ENCODE measurements at regions not wholly inside any gene's neighbourhood (a gene's known extent, or its start where the extent isn't known, plus 50 kb on each side); places are given as distances from the start of the nearest gene placed in this dataset.

GRCh38 chr1:199161766-199162303 is 523.0 kb downstream of the PTPRC start:
- Histone ChIP-seq H3K27me3 (ENCODE audit: low read depth, low read length) (no peaks in the 10 kb centered on the region), H4K20me1 (ENCODE audit: insufficient read depth, low read length) (no peaks in the 10 kb centered on the region), H3K9ac (ENCODE audit: low read length) (no peak overlapping the region), H3K27ac (ENCODE audit: low read length) (no peak overlapping the region), H3K4me2 (ENCODE audit: low read length) (peak overlapping the region; percentile 10; the same call in 1 of the 2 replicates), H3K79me2 (ENCODE audit: low read length) (no peaks in the 10 kb centered on the region), H2AFZ (ENCODE audit: low read depth, low read length) (peak overlapping the region; percentile 7; the same call in 1 of the 2 replicates), H3K9me3 (ENCODE audit: insufficient read depth, low read length) (no peaks in the 10 kb centered on the region), H3K4me3 (ENCODE audit: low read length) (no peak overlapping the region), H3K4me1 (ENCODE audit: low read length) (peaks cover 18% of the 10 kb centered on the region), H3K36me3 (replicated peaks; ENCODE audit: low read depth, low read length) (no peaks in the 10 kb centered on the region)
- TF ChIP-seq EZH2phosphoT487 (IDR thresholded peaks at IDR 0.05; ENCODE audit: low read depth) (no peak), CTCF (IDR thresholded peaks at IDR 0.05; ENCODE audit: low read depth, low read length) (no peak)

GRCh38 chr1:199163267-199163666 is 524.4 kb downstream of the PTPRC start:
- no peak overlapping the region for H3K27ac ChIP-seq (ENCODE audit: low read length)

GRCh38 chr1:199163670-199164069 is 524.8 kb downstream of the PTPRC start:
- H3K9me3 ChIP-seq (ENCODE audit: insufficient read depth, low read length), result no peaks in the 10 kb centered on the region
- no peak for TF ChIP-seq EZH2phosphoT487 (IDR thresholded peaks at IDR 0.05; ENCODE audit: low read depth)
- no peak for TF ChIP-seq CTCF (IDR thresholded peaks at IDR 0.05; ENCODE audit: low read depth, low read length)
- no peak overlapping the region for H3K9ac ChIP-seq (ENCODE audit: low read length)
- no peaks in the 10 kb centered on the region for H3K36me3 ChIP-seq (replicated peaks; ENCODE audit: low read depth, low read length)
- no peak overlapping the region for H3K4me3 ChIP-seq (ENCODE audit: low read length)
- no peaks in the 10 kb centered on the region for H4K20me1 ChIP-seq (ENCODE audit: insufficient read depth, low read length)
- H2AFZ ChIP-seq (ENCODE audit: low read depth, low read length), result no peak overlapping the region
- H3K4me1 ChIP-seq (ENCODE audit: low read length), result peaks cover 22% of the 10 kb centered on the region
- H3K79me2 ChIP-seq (ENCODE audit: low read length), result no peaks in the 10 kb centered on the region
- H3K27ac ChIP-seq (ENCODE audit: low read length), result no peak overlapping the region
- H3K27me3 ChIP-seq (ENCODE audit: low read depth, low read length), result no peaks in the 10 kb centered on the region
- no peak overlapping the region for H3K4me2 ChIP-seq (ENCODE audit: low read length)

More at GRCh38 chr1:199163267-199163666, 524.4 kb downstream of the PTPRC start:
- Histone ChIP-seq H3K4me3 (ENCODE audit: low read length) (no peak overlapping the region), H3K9me3 (ENCODE audit: insufficient read depth, low read length) (no peaks in the 10 kb centered on the region), H4K20me1 (ENCODE audit: insufficient read depth, low read length) (no peaks in the 10 kb centered on the region), H3K36me3 (replicated peaks; ENCODE audit: low read depth, low read length) (no peaks in the 10 kb centered on the region), H3K4me2 (ENCODE audit: low read length) (no peak overlapping the region), H2AFZ (ENCODE audit: low read depth, low read length) (no peak overlapping the region), H3K79me2 (ENCODE audit: low read length) (no peaks in the 10 kb centered on the region), H3K9ac (ENCODE audit: low read length) (no peak overlapping the region), H3K27me3 (ENCODE audit: low read depth, low read length) (no peaks in the 10 kb centered on the region), H3K4me1 (ENCODE audit: low read length) (peaks cover 18% of the 10 kb centered on the region)
- TF ChIP-seq EZH2phosphoT487 (IDR thresholded peaks at IDR 0.05; ENCODE audit: low read depth) (no peak), CTCF (IDR thresholded peaks at IDR 0.05; ENCODE audit: low read depth, low read length) (no peak)

- Histone ChIP-seq H3K9me3 (ENCODE audit: insufficient read depth, low read length) (no peaks in the 10 kb centered on the region), H2AFZ (ENCODE audit: low read depth, low read length) (no peak overlapping the region), H3K79me2 (ENCODE audit: low read length) (no peaks in the 10 kb centered on the region), H3K36me3 (replicated peaks; ENCODE audit: low read depth, low read length) (no peaks in the 10 kb centered on the region), H3K4me3 (ENCODE audit: low read length) (no peak overlapping the region), H3K4me1 (ENCODE audit: low read length) (peaks cover 16% of the 10 kb centered on the region), H4K20me1 (ENCODE audit: insufficient read depth, low read length) (no peaks in the 10 kb centered on the region), H3K4me2 (ENCODE audit: low read length) (no peak overlapping the region), H3K27ac (ENCODE audit: low read length) (no peak overlapping the region), H3K9ac (ENCODE audit: low read length) (no peak overlapping the region), H3K27me3 (ENCODE audit: low read depth, low read length) (no peaks in the 10 kb centered on the region)
- no peak for TF ChIP-seq CTCF (IDR thresholded peaks at IDR 0.05; ENCODE audit: low read depth, low read length)
- TF ChIP-seq EZH2phosphoT487 (IDR thresholded peaks at IDR 0.05; ENCODE audit: low read depth), result no peak
Observed at GRCh38 chr1:199167460-199167859, 528.6 kb downstream of the PTPRC start.

Data from OCI-LY3 (cell line).